SK-N-MC (cell line): ENCODE measurements at regions not wholly inside any gene's neighbourhood (a gene's known extent, or its start where the extent isn't known, plus 50 kb on each side); places are given as distances from the start of the nearest gene placed in this dataset.

Experiments used
- DNase-seq: peaks from one replicate; pipeline ENCODE4 v3.0.0-alpha.2; 2011; ENCODE audit warnings: low read depth, low spot score
- H3K27ac ChIP-seq: fragments of 200-600 bp; sonication (generic); 2 replicates; pipeline ENCODE4 v1.5.1; 2016; ENCODE audit warnings: mixed run types
- H3K36me3 ChIP-seq: fragments of 200-600 bp; sonication (generic); 2 replicates; pipeline ENCODE4 v1.6.1; 2017; ENCODE audit warnings: antibody characterized with exemption, low read length, mixed read lengths; ENCODE audit not compliant: insufficient read depth
- H3K4me3 ChIP-seq: fragments of 200-600 bp; sonication (generic); 2 replicates; pipeline ENCODE4 v1.5.1; 2016
- H3K9ac ChIP-seq: fragments of 200-600 bp; sonication (generic); 2 replicates; pipeline ENCODE4 v1.8.0; 2017; ENCODE audit warnings: mixed run types, mixed read lengths; ENCODE audit not compliant: insufficient read length
- H3K9me3 ChIP-seq: fragments of 200-600 bp; sonication (generic); 2 replicates; pipeline ENCODE4 v1.6.1; 2017; ENCODE audit warnings: low read depth, mild to moderate bottlenecking, antibody characterized with exemption, low read length, moderate library complexity, mixed read lengths
- EZH2 ChIP-seq: fragments of 200-600 bp; sonication (generic); IDR thresholded peaks from one replicate; pipeline ENCODE4 v1.6.1; 2017; ENCODE audit warnings: antibody characterized with exemption
- FOXP2 ChIP-seq: optimal IDR thresholded peaks from 2 replicates; pipeline ENCODE3; 2011; ENCODE audit warnings: mild to moderate bottlenecking, moderate library complexity; ENCODE audit not compliant: insufficient read depth; ENCODE audit errors: extremely low read length, control extremely low read depth
- POLR2AphosphoS5 ChIP-seq: IDR thresholded peaks from 2 replicates; pipeline ENCODE4 v1.6.1; 2012; ENCODE audit warnings: mild to moderate bottlenecking, low read depth, low read length, borderline replicate concordance

- TF ChIP-seq POLR2AphosphoS5 (no peak), EZH2 (no peak), FOXP2 (no peak)
- Histone ChIP-seq H3K36me3 (no peaks in the 10 kb centered on the region), H3K9me3 (no peaks in the 10 kb centered on the region), H3K9ac (no peak overlapping the region), H3K27ac (no peak overlapping the region), H3K4me3 (no peak overlapping the region)
- no peak for DNase-seq
Measured at GRCh38 chr7:131241386-131241785, 86.3 kb upstream of the MKLN1 start.

- Histone ChIP-seq H3K4me3 (no peak overlapping the region), H3K9ac (no peak overlapping the region), H3K36me3 (no peaks in the 10 kb centered on the region), H3K9me3 (no peaks in the 10 kb centered on the region), H3K27ac (no peak overlapping the region)
- TF ChIP-seq FOXP2 (no peak), EZH2 (no peak)
- no peak for DNase-seq
Measured at GRCh38 chr7:131242123-131242650, 85.5 kb upstream of the MKLN1 start.

GRCh38 chr7:131244259-131244852 is 83.3 kb upstream of the MKLN1 start:
- Histone ChIP-seq H3K27ac (no peak overlapping the region), H3K4me3 (no peak overlapping the region), H3K9me3 (no peaks in the 10 kb centered on the region), H3K36me3 (no peaks in the 10 kb centered on the region), H3K9ac (no peak overlapping the region)
- no peak for DNase-seq
- TF ChIP-seq FOXP2 (no peak), POLR2AphosphoS5 (no peak), EZH2 (no peak)

GRCh38 chr7:131249003-131249402 is 78.7 kb upstream of the MKLN1 start:
- Histone ChIP-seq H3K27ac (no peak overlapping the region), H3K4me3 (no peak overlapping the region), H3K36me3 (no peaks in the 10 kb centered on the region), H3K9ac (no peak overlapping the region), H3K9me3 (no peaks in the 10 kb centered on the region)
- DNase-seq = no peak
- TF ChIP-seq EZH2 (no peak), FOXP2 (no peak), POLR2AphosphoS5 (no peak)

GRCh38 chr7:131249483-131249882 is 78.2 kb upstream of the MKLN1 start:
- TF ChIP-seq POLR2AphosphoS5 = no peak
- TF ChIP-seq EZH2 = no peak
- no peak for TF ChIP-seq FOXP2
- H3K9me3 ChIP-seq = 0 out of 2 replicates have a peak, but pooled peaks cover 4% of the 10 kb centered on the region
- no peak overlapping the region for H3K9ac ChIP-seq
- no peak overlapping the region for H3K27ac ChIP-seq
- H3K4me3 ChIP-seq = no peak overlapping the region
- H3K36me3 ChIP-seq = no peaks in the 10 kb centered on the region
- no peak for DNase-seq

- H3K9ac ChIP-seq = no peak overlapping the region
- TF ChIP-seq EZH2 (no peak), FOXP2 (no peak), POLR2AphosphoS5 (no peak)
- 0 out of 2 replicates have a peak, but pooled peaks cover 8% of the 10 kb centered on the region for H3K9me3 ChIP-seq
- no peak overlapping the region for H3K27ac ChIP-seq
- no peaks in the 10 kb centered on the region for H3K36me3 ChIP-seq
- no peak for DNase-seq
- H3K4me3 ChIP-seq = no peak overlapping the region
Measured at GRCh38 chr7:131250331-131250730, 77.3 kb upstream of the MKLN1 start.

GRCh38 chr7:131251371-131251770 is 76.3 kb upstream of the MKLN1 start:
- Histone ChIP-seq H3K27ac (no peak overlapping the region), H3K4me3 (no peak overlapping the region), H3K9ac (no peak overlapping the region), H3K9me3 (0 out of 2 replicates have a peak, but pooled peaks cover 8% of the 10 kb centered on the region), H3K36me3 (no peaks in the 10 kb centered on the region)
- no peak for DNase-seq
- no peak for TF ChIP-seq POLR2AphosphoS5
- TF ChIP-seq EZH2 = no peak
- TF ChIP-seq FOXP2 = no peak

GRCh38 chr7:131252976-131253375 is 74.7 kb upstream of the MKLN1 start:
- no peak for TF ChIP-seq POLR2AphosphoS5
- TF ChIP-seq FOXP2 = no peak
- TF ChIP-seq EZH2 = no peak
- no peak overlapping the region for H3K27ac ChIP-seq
- 0 out of 2 replicates have a peak, but pooled peaks cover 8% of the 10 kb centered on the region for H3K9me3 ChIP-seq
- no peak overlapping the region for H3K9ac ChIP-seq
- no peaks in the 10 kb centered on the region for H3K36me3 ChIP-seq
- no peak overlapping the region for H3K4me3 ChIP-seq
- no peak for DNase-seq

GRCh38 chr7:131254211-131254610 is 73.5 kb upstream of the MKLN1 start:
- no peaks in the 10 kb centered on the region for H3K36me3 ChIP-seq
- DNase-seq = no peak
- no peak for TF ChIP-seq FOXP2
- TF ChIP-seq POLR2AphosphoS5 = no peak
- TF ChIP-seq EZH2 = no peak
- no peak overlapping the region for H3K27ac ChIP-seq
- H3K9me3 ChIP-seq = 0 out of 2 replicates have a peak, but pooled peaks cover 8% of the 10 kb centered on the region
- H3K9ac ChIP-seq = no peak overlapping the region
- no peak overlapping the region for H3K4me3 ChIP-seq

- TF ChIP-seq EZH2 = no peak
- TF ChIP-seq POLR2AphosphoS5 = no peak
- TF ChIP-seq FOXP2 = no peak
- 0 out of 2 replicates have a peak, but pooled peaks cover 8% of the 10 kb centered on the region for H3K9me3 ChIP-seq
- no peak overlapping the region for H3K27ac ChIP-seq
- no peaks in the 10 kb centered on the region for H3K36me3 ChIP-seq
- H3K4me3 ChIP-seq = no peak overlapping the region
- no peak overlapping the region for H3K9ac ChIP-seq
- no peak for DNase-seq
Measured at GRCh38 chr7:131255242-131255641, 72.4 kb upstream of the MKLN1 start.
